Colonic mucosa (tissue), 4 donors: ENCODE measurements at regions not wholly inside any gene's neighbourhood (a gene's known extent, or its start where the extent isn't known, plus 50 kb on each side); places are given as distances from the start of the nearest gene placed in this dataset.

Experiments used
- DNase-seq: peaks from one replicate; pipeline ENCODE4 v3.0.0-alpha.2; 2020
- H3K27ac ChIP-seq: fragments of 200-600 bp; one replicate; pipeline ENCODE4 v1.8.0; 2021
- H3K27me3 ChIP-seq: fragments of 200-600 bp; one replicate; pipeline ENCODE4 v1.8.0; 2021
- H3K36me3 ChIP-seq: fragments of 200-600 bp; one replicate; pipeline ENCODE4 v1.8.0; 2021
- H3K4me1 ChIP-seq: fragments of 200-600 bp; one replicate; pipeline ENCODE4 v1.8.0; 2021; ENCODE audit warnings: mild to moderate bottlenecking
- H3K4me3 ChIP-seq: fragments of 200-600 bp; one replicate; pipeline ENCODE4 v1.8.0; 2021
- H3K9ac ChIP-seq, 2 donors: one replicate each; pipeline ENCODE4 v1.7.0; 2013; ENCODE audit warnings: control low read depth in 2 of 2, low read depth in 2 of 2, low read length in 2 of 2
- H3K9me3 ChIP-seq: fragments of 200-600 bp; one replicate; pipeline ENCODE4 v1.8.0; 2021
- intact Hi-C: fragments of 100-400 bp; cut with DNase I; formaldehyde crosslinking; loops from one replicate; pipeline ENCODE4 v1.14.1; 2022
- TF ChIP-seq, protein P1 (sequence below): fragments of 200-600 bp; IDR thresholded peaks from one replicate; pipeline ENCODE4 v1.8.0; 2022; ENCODE audit warnings: antibody characterized with exemption, mild to moderate bottlenecking
- donor health status: healthy.
- donor health status: DM: no; HTN: no; CAD: no.
- donor health status: DM: no; HTN: no; CAD: no.

DNA sequence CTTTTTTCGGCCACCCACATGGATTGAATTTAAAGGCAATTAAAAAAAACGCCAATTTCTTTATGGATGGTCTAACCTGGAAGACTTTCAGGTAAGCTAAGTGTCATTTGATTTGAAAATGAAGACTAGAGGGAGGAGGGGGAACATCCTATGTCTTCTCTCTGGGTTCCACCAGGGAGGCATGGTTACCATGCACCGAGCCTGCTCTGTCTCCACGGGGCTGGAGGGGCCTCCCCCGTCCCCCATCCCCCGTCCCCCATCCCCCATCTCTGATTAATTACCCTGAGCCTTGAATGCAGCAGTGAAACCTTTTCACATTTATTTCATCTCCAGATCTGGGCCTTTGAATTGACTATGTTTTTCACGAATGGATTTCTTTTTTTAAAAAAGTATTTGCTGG, 135.1 kb downstream of the TLR5 start:
- intact Hi-C loops = loop anchor here (2.0 to 10.0 kb wide), 2 partner anchors 19 to 213 kb away; no protein-coding TSS in a partner anchor
- Histone ChIP-seq H3K27ac (no peak overlapping the region), H3K36me3 (no peaks in the 10 kb centered on the region), H3K27me3 (no peaks in the 10 kb centered on the region), H3K4me3 (no peak overlapping the region), H3K9ac (no peak overlapping the region), H3K9me3 (no peaks in the 10 kb centered on the region), H3K4me1 (no peaks in the 10 kb centered on the region)
- TF ChIP-seq, protein P1, sequence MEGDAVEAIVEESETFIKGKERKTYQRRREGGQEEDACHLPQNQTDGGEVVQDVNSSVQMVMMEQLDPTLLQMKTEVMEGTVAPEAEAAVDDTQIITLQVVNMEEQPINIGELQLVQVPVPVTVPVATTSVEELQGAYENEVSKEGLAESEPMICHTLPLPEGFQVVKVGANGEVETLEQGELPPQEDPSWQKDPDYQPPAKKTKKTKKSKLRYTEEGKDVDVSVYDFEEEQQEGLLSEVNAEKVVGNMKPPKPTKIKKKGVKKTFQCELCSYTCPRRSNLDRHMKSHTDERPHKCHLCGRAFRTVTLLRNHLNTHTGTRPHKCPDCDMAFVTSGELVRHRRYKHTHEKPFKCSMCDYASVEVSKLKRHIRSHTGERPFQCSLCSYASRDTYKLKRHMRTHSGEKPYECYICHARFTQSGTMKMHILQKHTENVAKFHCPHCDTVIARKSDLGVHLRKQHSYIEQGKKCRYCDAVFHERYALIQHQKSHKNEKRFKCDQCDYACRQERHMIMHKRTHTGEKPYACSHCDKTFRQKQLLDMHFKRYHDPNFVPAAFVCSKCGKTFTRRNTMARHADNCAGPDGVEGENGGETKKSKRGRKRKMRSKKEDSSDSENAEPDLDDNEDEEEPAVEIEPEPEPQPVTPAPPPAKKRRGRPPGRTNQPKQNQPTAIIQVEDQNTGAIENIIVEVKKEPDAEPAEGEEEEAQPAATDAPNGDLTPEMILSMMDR = no peak
- no peak for DNase-seq

DNA sequence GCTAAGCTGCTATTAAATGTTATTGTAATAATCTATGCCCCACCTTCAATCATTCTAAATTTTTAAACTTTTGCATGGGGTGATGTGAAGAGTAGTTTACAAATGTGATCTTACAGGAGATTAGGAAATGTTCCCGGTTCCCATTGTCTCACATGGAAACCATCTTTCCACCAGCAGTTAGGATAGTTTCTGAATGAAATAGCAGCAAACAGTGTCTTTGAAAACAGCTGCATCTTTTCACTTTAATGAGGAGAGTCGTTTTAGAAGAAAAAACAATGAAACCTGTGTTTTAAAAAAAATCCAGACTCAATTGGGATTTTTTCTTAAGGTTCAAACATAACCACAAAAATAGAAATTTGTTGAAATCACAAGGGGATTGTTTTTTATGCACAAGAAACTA, 134.2 kb downstream of the TLR5 start:
- no peaks in the 10 kb centered on the region for H3K27me3 ChIP-seq
- no peak for DNase-seq
- TF ChIP-seq, protein P1 = no peak
- intact Hi-C loops = loop anchor here (10.0 kb wide), 1 partner anchor 214 kb away; no protein-coding TSS in a partner anchor
- H3K9me3 ChIP-seq = no peaks in the 10 kb centered on the region
- no peaks in the 10 kb centered on the region for H3K36me3 ChIP-seq
- no peak overlapping the region for H3K27ac ChIP-seq
- H3K4me3 ChIP-seq = no peak overlapping the region
- H3K9ac ChIP-seq = no peak overlapping the region
- no peaks in the 10 kb centered on the region for H3K4me1 ChIP-seq

DNA sequence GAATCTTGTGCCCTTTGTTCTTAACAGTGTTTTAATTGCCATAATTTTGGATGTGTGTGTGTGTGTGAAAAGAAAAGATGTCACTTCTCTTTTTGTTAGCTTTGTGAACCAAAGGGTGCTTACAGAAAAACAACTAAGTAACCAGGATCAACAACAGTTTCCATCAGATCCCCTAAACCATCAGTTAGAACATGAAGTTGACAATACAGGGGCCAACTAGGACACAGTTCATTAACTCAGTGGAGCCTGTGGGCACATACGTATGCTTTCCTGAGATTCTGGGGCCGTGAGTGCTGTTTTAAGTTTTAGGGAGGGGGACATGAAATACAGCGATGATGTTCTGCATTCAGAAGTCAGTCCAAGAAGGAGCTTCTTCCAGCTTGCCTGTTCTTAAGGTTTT, 133.6 kb downstream of the TLR5 start:
- H3K36me3 ChIP-seq = no peaks in the 10 kb centered on the region
- intact Hi-C loops = loop anchor here (10.0 kb wide), 1 partner anchor 215 kb away; no protein-coding TSS in a partner anchor
- H3K9me3 ChIP-seq = no peaks in the 10 kb centered on the region
- DNase-seq = no peak
- H3K9ac ChIP-seq = no peak overlapping the region
- TF ChIP-seq, protein P1 = no peak
- H3K27ac ChIP-seq = no peak overlapping the region
- H3K4me3 ChIP-seq = no peak overlapping the region
- H3K4me1 ChIP-seq = no peaks in the 10 kb centered on the region
- H3K27me3 ChIP-seq = no peaks in the 10 kb centered on the region

DNA sequence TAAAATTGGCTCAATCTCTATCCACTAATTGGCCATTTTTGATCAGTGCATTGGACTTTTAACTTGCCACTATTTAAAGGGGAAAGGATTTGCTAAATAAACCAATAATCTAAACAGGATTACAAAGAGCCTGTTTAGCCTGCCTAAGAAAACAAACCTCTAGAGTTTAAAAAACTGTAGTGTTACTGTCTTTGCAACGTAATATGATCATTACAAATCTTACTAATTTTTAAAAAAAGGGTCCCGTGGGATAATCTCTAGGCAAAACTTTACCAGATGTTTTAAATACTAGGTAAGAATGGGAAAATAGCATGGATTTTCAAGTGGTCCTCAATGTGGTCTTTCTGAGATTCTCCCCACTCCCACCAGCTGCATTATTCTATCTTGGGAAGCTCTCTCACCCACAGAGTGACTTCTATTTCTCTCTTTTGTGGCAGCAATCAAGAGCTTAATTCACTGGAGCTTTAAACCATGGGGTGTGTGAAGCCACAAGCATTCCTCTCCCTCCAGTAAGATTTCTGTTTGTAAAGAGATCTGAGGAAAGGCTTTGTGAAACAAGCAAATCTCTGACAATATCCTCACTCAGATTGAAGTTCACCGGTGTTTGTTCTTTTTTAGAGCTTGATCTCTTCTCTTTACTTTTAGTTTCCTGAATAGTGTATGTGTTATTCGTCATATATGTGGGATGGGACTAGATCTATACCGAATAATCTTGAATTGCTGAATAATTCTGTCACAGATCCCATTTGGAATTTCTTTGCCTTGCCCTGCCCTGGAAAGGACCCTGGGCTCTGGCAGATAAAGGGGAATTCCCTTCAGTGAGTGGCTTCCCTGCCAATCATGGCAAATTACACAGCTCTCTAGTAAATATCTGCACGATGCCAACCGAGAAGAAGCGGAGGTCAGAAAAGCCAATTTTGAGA, 132.2 kb downstream of the TLR5 start:
- DNase-seq = no peak
- TF ChIP-seq, protein P1 = no peak
- Histone ChIP-seq H3K4me3 (no peak overlapping the region), H3K27ac (no peak overlapping the region), H3K9ac (no peak overlapping the region), H3K36me3 (no peaks in the 10 kb centered on the region), H3K27me3 (no peaks in the 10 kb centered on the region), H3K4me1 (no peaks in the 10 kb centered on the region), H3K9me3 (no peaks in the 10 kb centered on the region)
- intact Hi-C loops = no loop called here

DNA sequence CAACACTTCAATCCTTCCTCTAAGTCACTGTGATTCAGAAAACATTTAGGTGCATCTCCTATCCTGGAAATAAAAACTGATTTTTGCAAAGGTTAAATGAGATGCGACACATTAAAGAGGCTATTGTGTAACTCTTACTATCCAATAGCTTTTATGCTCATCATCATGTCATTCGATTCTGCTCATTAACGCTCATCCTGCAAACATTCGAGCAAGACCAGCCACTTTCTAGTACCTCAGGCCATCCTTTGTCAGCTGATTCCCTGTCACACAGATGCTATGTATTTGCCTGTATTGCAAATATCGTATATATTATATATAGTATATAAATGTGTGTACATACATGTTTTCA, 131.6 kb downstream of the TLR5 start:
- H3K4me1 ChIP-seq = no peaks in the 10 kb centered on the region
- no peak overlapping the region for H3K4me3 ChIP-seq
- intact Hi-C loops = no loop called here
- TF ChIP-seq, protein P1 = no peak
- H3K36me3 ChIP-seq = no peaks in the 10 kb centered on the region
- no peak overlapping the region for H3K27ac ChIP-seq
- no peak for DNase-seq
- no peaks in the 10 kb centered on the region for H3K27me3 ChIP-seq
- H3K9me3 ChIP-seq = no peaks in the 10 kb centered on the region
- no peak overlapping the region for H3K9ac ChIP-seq
